Uterus (tissue), 3 donors: ENCODE measurements at regions not wholly inside any gene's neighbourhood (a gene's known extent, or its start where the extent isn't known, plus 50 kb on each side); places are given as distances from the start of the nearest gene placed in this dataset.

ENCODE experiments used
- DNase-seq, 2 donors: peaks; one replicate each; pipeline ENCODE4 v3.0.0-alpha.2; 2019 to 2020
- H3K27ac ChIP-seq, 2 donors: fragments of 200-600 bp; sonication (generic); 1 replicate in 1 of 2; 2 replicates in 1 of 2; pipeline ENCODE4 v1.5.1; 2016 to 2018
- H3K27me3 ChIP-seq, 2 donors: fragments of 200-600 bp; sonication (generic); one replicate each; pipeline ENCODE4 v1.5.1; 2018 to 2019; ENCODE audit warnings: control low read depth in 1 of 2
- H3K36me3 ChIP-seq, 2 donors: fragments of 200-600 bp; sonication (generic); one replicate each; pipeline ENCODE4 v1.5.1; 2019; ENCODE audit warnings: control low read depth in 1 of 2
- H3K4me1 ChIP-seq, 2 donors: fragments of 200-600 bp; sonication (generic); one replicate each; pipeline ENCODE4 v1.5.1; 2018 to 2019; ENCODE audit warnings: control low read depth in 1 of 2
- H3K4me3 ChIP-seq, 2 donors: fragments of 200-600 bp; sonication (generic); 1 replicate in 1 of 2; 2 replicates in 1 of 2; pipeline ENCODE4 v1.5.1; 2018 to 2019; ENCODE audit warnings: mild to moderate bottlenecking in 1 of 2
- H3K9me3 ChIP-seq, 2 donors: fragments of 200-600 bp; sonication (generic); one replicate each; pipeline ENCODE4 v1.5.1; 2019; ENCODE audit warnings: control low read depth in 1 of 2
- POLR2A ChIP-seq, 2 donors: fragments of 450-650 bp; IDR thresholded peaks; one replicate each; pipeline ENCODE4 v1.6.1; 2016; ENCODE audit warnings: antibody characterized with exemption in 2 of 2, mild to moderate bottlenecking in 1 of 2, moderate library complexity in 1 of 2
- intact Hi-C: fragments of 100-400 bp; cut with DNase I; formaldehyde crosslinking; loops from one replicate; pipeline ENCODE4 v1.15.1; 2023; ENCODE audit warnings: low total_unique reads
- TF ChIP-seq, protein P1 (sequence below), 4 experiments: fragments of 200-600 bp in 2 of 4; fragments of 450-650 bp in 2 of 4; sonication (generic) in 2 of 4; IDR thresholded peaks; one replicate each; pipeline ENCODE4 v1.5.1; 2016 to 2019; ENCODE audit warnings: antibody characterized with exemption in 4 of 4, mild to moderate bottlenecking in 2 of 4, moderate library complexity in 1 of 4
- donor health status: DM: yes; HTN: yes; CAD: no.

DNA sequence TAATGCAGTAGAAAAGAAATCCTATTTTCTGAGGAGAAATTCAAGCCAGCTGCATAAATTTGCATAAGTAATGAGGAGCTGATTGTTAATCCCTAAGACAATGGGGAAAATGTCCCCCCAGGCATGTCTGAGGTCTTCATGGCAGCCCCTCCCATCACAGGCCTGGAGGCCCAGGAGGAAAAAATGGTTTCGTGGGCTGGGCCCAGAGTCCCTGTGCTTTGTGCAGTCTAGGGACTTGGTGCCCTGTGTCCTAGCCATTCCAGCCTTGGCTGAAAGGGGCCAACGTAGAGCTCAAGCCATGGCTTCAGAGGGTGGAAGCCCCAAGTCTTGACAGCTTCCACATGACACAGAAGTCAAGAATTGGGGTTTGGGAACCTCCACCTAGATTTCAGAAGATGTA is 357.5 kb downstream of the SPATA31D1 start:
- H3K4me3 ChIP-seq: no peak overlapping the region
- TF ChIP-seq POLR2A (IDR thresholded peaks at IDR 0.05): no peak
- TF ChIP-seq, protein P1, sequence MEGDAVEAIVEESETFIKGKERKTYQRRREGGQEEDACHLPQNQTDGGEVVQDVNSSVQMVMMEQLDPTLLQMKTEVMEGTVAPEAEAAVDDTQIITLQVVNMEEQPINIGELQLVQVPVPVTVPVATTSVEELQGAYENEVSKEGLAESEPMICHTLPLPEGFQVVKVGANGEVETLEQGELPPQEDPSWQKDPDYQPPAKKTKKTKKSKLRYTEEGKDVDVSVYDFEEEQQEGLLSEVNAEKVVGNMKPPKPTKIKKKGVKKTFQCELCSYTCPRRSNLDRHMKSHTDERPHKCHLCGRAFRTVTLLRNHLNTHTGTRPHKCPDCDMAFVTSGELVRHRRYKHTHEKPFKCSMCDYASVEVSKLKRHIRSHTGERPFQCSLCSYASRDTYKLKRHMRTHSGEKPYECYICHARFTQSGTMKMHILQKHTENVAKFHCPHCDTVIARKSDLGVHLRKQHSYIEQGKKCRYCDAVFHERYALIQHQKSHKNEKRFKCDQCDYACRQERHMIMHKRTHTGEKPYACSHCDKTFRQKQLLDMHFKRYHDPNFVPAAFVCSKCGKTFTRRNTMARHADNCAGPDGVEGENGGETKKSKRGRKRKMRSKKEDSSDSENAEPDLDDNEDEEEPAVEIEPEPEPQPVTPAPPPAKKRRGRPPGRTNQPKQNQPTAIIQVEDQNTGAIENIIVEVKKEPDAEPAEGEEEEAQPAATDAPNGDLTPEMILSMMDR (IDR thresholded peaks at IDR 0.05): no peak
- intact Hi-C loops: no loop called here
- H3K27ac ChIP-seq: no peak overlapping the region
- no peaks in the 10 kb centered on the region for H3K9me3 ChIP-seq
- no peak for DNase-seq
- no peaks in the 10 kb centered on the region for H3K27me3 ChIP-seq
- H3K4me1 ChIP-seq: no peaks in the 10 kb centered on the region
- no peaks in the 10 kb centered on the region for H3K36me3 ChIP-seq

DNA sequence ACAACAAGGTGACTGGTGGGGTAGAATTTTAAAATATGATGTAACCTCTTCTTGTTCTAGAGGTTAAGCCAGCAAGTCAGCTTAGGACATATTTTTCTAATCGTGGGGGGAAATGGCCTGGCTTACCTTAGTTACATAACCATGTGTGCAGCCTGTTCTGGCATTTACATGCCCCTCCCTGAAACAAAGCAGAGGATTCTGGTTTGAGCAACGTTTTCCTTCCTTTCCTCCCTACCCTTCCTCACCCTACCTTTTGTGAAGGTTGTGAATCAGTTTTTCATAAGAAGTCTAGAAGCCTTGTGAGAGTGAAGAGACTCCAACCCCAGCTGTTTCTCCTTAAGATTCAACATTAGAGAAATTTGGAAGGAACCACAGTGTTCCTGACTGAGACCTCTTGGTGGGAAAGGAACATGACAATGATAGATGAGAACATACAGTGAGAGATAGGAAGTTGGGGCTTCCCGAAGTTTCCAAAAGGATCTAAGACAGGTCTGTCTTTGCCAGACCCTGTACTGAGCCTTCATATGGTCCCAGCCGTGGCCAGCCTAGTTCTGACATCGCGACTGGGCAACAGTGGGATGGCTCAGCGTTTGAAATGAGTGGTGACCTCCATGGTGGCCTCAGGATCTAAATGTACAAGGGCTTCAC is 365.2 kb downstream of the SPATA31D1 start:
- no peak for DNase-seq
- Histone ChIP-seq H3K4me1 (no peaks in the 10 kb centered on the region), H3K27me3 (no peaks in the 10 kb centered on the region), H3K27ac (no peak overlapping the region), H3K9me3 (no peaks in the 10 kb centered on the region), H3K36me3 (no peaks in the 10 kb centered on the region), H3K4me3 (no peak overlapping the region)
- intact Hi-C loops: no loop called here
- TF ChIP-seq POLR2A (IDR thresholded peaks at IDR 0.05): no peak
- TF ChIP-seq, protein P1 (IDR thresholded peaks at IDR 0.05): no peak

DNA sequence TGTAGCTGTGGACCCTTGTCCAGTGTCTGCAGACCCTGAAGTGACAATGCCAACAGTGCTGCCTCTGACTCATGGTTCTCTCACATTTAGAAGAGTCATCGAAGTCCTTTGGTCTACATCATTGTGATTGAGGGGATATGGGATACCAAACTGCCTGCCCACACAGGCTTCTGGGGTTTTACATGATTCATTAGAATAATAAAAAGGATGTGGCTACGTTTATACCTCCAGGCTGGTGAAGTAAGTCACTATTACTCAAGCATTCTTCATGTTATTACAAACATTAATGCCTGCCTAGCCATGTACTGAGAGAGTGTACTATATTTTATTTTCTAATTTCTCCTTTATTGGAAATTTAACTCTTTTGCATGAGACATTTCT is 365.7 kb downstream of the SPATA31D1 start:
- H3K27me3 ChIP-seq: no peaks in the 10 kb centered on the region
- H3K36me3 ChIP-seq: no peaks in the 10 kb centered on the region
- H3K9me3 ChIP-seq: no peaks in the 10 kb centered on the region
- H3K27ac ChIP-seq: no peak overlapping the region
- no peaks in the 10 kb centered on the region for H3K4me1 ChIP-seq
- intact Hi-C loops: no loop called here
- TF ChIP-seq, protein P1 (IDR thresholded peaks at IDR 0.05): no peak
- no peak for TF ChIP-seq POLR2A (IDR thresholded peaks at IDR 0.05)
- no peak overlapping the region for H3K4me3 ChIP-seq
- no peak for DNase-seq

DNA sequence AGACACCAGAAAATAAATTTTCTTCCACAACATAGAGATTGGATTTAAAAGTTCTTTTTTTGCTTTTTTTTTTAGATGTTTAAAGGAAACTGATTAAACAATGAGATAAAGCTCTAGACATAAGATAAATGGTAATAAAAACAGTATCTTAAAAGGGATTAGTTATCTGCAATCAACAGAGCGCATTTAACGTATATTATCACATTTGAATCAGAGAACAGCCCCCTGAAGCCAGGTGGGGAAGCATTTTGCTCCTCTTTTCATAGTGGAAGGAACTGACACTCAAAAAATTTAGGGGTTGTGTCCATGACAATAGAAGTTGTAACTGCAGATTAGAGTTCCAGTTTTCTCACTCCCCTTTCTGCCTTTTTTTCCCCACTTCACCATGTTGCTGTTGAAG is 367.6 kb downstream of the SPATA31D1 start:
- TF ChIP-seq, protein P1 (IDR thresholded peaks at IDR 0.05): no peak
- no peak for TF ChIP-seq POLR2A (IDR thresholded peaks at IDR 0.05)
- intact Hi-C loops: no loop called here

DNA sequence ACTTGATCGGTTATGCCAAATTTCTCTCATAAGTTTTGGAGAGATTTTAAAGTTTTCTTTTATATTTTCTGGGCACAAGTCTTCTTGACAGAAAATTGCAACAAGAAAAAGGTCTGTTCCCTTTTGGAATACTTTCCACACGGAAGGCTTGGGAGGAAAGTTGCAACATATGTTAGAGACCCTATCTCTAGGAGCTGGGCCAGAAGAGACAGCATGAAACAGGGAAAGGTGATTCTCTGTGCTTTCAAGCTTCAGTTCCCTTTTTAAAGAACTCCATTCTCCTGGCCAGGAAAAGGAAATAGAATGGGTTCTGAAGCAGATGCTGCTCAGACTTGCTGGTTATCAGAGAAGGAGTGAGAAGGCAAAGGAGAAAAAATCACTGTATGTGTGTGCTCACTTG is 368.3 kb downstream of the SPATA31D1 start:
- Histone ChIP-seq H3K4me1 (no peaks in the 10 kb centered on the region), H3K9me3 (no peaks in the 10 kb centered on the region), H3K4me3 (no peak overlapping the region), H3K36me3 (no peaks in the 10 kb centered on the region), H3K27ac (no peak overlapping the region), H3K27me3 (no peaks in the 10 kb centered on the region)
- TF ChIP-seq, protein P1 (IDR thresholded peaks at IDR 0.05): no peak
- TF ChIP-seq POLR2A (IDR thresholded peaks at IDR 0.05): no peak
- intact Hi-C loops: no loop called here
- no peak for DNase-seq

More for the DNA sequence above, 367.6 kb downstream of the SPATA31D1 start:
- Histone ChIP-seq H3K27ac (no peak overlapping the region), H3K4me1 (no peaks in the 10 kb centered on the region), H3K36me3 (no peaks in the 10 kb centered on the region), H3K4me3 (no peak overlapping the region), H3K27me3 (no peaks in the 10 kb centered on the region), H3K9me3 (no peaks in the 10 kb centered on the region)
- no peak for DNase-seq
